HG02943 (cell line): ENCODE measurements at regions not wholly inside any gene's neighbourhood (a gene's known extent, or its start where the extent isn't known, plus 50 kb on each side); places are given as distances from the start of the nearest gene placed in this dataset.

Source experiments
- ATAC-seq: cut with Tn5 transposase; IDR thresholded peaks from one replicate; pipeline ENCODE4 v1.9.1; 2021; ENCODE audit warnings: mild to moderate bottlenecking, low read depth, moderate library complexity; ENCODE audit not compliant: unreplicated experiment

DNA sequence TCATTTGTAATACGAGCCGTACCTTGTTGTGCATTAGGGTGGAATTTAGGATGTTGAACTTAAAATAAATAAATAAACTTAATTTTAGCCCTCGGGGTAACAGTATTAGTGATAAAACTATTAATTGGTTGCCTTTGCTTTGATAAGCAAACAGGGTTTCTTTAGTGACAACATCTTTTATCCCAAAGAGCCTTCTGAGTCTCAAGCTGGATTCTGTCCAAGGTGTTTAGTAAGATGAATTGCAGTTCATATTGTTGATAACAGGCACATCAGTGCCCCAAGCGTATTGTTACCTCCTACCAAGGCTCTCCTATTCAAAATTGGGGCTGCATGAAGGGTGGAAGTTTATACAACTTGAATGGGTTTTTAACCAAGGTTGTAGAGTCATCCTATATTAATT lies 144.4 kb upstream of the CELF2 start:
- no peak for ATAC-seq

DNA sequence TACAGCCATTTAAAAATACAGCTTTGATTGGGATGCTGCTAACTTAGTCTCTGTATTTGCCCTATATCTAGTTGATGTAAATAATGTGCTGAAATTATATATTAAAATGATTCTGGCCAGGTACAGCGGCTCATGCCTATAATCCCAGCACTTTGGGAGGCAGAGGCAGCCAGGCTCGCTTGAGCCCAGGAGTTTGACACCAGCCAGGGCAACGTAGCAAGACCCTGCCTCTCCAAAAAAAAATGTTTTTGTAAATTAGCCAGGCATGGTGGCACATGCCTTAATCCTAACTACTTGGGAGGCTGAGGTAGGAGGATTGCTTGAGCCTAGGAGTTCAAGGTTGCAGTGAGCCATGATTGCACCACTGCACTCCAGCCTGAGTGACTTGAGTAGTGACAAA lies 143.8 kb upstream of the CELF2 start:
- no peak for ATAC-seq

DNA sequence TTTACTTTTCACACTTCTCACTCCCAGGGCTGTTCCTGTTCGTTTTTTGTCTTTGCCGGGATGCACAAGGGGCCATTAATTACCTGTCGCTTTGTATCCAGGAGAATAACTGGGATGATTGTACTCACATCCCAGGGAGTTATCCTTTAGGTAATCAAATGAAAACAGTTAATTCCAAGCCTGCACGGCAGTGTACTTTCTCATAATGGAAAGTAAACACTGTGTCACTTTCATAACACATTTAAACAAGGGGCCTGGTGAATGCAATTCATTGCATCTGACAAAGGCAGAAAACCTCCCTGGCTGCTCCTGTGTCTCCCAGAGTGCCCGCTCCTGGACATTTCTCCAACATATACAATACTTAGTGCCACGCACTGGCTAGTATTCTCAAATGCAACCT lies 138.7 kb upstream of the CELF2 start:
- no peak for ATAC-seq

DNA sequence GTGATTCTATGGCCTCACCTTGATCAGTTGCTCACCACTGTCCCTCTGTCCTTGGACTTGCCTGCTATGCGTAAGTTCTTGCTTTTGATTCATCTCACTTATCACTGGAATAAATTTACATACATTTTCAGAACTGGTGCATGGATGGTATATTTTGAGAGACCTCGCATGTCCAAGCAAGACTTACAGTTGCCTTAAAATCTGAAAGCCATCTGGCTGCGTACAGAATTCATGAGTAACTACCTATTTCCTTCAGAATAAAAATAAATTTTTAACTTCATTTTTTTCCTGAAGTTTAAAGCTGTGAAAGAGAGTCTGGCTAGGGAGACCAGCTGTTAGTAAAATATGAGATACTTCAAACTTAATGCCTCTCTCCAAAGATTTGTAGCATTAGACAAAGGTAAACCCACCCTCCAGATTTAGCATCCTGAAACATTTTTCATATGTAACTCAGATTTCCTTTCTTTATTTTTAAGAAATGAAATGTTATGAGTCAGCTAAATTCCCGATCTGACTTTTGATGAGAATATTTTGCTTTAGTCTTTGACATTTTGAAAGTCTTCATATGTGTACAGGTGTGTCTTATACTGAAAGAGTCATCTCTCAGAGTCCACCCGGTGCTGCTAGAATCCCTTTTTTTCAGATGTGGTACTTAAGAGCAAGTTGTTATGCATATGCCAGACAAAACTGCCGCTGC lies 136.4 kb upstream of the CELF2 start:
- ATAC-seq: no peak

DNA sequence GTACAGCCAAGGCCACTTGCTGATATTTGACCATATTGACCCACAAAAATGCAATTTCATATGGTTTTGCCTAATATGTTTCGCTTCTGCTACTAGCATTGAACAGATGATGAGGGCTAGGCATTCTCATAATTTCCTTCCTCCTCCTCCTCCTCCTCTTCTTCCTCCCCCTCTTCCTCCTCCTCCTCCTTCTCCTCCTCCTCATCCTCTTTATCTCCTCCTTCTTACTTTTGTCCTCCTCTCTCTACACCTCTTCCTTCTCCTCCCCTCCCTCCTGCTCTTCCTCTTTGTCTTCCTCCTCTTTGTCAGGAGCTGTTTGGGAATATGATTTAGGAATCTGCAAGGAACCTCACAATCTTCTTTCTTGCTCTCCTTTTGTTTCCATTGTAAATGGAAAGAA lies 133.9 kb upstream of the CELF2 start:
- no peak for ATAC-seq

DNA sequence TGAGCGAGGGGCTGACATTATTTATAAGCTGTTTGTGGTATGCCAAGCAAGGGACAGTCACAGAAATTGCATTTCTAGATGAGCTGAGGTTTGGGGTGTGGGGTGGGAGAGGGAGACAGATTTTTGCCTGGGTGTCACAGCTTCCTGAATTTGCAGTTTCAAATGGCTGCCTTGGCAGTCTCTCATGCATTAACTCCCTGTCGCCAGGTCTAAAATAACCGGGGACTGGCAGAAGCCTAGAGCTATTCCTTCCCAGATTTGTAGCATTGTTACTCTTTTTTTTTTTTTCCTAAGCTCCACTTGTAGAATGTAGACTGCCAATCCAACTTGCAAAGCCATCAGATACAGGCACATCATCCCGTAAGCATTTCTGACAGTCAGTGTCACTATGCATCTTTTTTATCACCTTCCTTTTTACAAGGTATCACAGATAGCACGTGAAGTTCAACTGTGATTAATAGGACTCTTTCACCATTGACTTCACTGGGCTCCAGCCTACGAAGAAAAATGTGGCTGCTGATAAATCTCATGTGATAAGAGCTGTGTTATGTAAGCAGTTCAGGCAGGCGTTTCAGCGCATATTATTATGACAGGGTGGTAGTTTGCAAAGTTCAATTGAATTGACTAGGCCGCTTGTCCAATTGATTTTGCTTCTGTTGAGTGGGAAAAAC lies 130.7 kb upstream of the CELF2 start:
- ATAC-seq: no peak

DNA sequence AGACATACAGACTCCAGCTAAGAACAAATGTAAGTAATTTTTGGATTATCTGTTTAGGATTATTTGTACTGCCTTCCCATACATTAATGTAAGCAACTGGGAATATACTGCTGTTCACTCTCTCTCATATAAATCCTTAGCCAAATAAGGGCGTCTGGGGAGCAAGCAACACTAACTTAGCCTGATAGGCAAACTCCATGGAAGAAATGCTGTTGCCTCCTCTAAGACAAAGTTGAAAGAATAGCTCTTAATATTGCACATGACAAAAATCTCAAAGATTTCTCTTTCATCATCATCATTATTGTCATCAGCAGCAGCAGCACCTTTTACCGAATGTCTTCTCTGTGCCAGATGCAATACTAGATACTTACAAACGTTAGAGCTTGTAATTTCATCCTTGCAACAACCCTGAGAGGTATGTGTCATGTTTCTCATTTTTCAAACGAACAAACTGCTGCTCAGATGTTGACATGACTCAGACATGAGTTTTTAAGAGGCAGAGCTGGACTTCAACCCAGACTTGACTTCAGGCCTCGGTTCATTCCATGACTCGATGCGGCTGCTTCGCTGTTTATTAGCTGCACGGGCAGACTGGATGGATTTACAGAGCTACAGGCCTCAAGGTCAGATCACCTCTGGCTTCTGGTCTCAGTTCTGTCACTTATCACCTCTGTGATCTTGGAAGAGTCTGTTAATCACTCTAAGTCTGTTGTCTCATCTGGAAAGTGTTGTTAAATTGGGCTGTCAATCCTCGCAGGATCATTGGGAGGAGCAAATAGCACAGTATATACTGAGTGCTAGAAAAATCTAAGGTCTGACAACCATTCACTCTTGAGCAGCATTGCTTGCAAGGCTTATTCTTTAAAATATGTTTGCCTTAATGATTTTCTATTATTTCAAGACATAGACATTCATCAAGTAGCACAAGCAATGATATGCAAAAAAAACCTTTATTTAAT lies 126.3 kb upstream of the CELF2 start:
- ATAC-seq: no peak

DNA sequence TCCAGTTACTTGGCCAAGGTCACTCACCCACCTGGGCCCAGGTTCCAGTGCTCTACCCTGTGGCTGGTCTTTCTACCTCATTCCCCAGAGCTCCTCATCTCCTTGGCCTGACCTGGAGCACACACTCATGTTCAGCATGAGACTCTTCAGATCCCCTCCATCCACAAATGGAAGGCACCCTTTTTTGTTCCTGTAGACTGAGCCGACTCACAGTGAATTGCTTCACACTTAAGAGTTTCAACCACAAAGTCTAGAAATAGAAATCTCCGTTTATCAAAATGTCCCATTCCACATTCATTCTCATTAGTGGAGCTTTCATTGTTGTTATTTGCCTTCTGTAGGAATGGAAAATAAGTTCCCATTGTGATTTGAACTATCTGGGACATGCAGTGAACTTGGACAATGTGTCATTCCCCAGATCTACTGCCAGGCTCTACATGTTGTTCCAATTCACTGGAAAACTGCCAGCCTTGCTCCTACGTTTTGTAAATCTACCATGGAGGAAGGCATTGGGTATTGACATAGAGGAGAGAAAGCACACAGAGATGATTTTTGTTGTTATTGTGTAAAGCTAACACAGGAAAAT lies 125.3 kb upstream of the CELF2 start:
- no peak for ATAC-seq

DNA sequence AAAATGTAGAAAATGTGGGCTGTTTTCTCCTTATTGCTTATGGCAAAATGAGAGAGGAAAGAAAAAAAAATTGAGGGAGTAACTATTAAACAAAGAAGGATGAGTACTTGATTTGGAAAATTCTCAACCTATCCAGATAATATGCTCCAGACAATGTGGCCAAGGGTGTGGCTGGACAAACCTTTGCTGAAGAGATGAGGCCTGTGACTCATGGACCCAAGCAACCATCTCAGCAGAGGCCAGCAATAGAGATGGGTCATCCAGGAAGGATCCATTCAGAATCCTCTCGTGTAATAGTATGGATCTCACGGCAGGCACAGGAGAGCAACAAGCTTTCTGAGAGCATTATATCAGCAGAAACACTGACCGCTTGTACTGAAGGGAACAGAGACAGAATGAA lies 120.3 kb upstream of the CELF2 start:
- ATAC-seq: no peak

DNA sequence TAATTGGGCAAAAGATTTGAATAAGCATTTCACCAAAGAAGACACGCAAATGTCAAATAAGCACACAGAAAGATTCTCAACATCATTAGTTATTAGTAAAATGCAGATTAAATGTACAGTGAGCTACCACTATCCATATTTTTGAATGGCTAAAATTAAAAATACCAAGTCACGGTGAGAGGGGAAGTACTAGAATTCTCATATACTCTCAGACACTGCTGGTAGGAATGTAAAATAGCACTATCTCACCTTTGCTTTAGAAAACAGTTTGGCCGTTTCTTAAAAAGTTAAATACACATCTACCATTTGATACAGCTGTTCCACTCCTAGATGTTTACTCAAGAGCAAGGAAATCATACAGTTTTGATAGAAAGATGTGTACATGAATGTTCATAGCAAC lies 115.8 kb upstream of the CELF2 start:
- ATAC-seq: no peak

DNA sequence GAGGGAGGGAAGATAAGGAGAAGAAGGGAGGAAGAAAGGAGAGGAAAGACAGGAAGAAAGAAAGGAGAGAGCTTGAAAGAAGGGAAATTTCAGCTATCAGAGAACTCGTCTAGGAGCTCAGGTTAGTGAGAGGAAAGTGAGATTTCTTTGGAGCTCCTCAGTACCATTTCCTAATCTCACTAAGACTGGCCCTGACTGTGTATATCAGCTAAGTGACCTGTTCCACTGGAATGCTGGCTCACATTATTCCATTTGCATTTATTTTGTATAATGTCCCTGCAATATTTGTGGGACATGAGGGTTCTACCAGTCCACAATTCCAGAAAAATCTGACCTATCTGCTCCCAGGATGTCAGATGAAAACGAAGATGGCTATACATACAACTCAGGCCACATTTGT lies 114.7 kb upstream of the CELF2 start:
- ATAC-seq: no peak

DNA sequence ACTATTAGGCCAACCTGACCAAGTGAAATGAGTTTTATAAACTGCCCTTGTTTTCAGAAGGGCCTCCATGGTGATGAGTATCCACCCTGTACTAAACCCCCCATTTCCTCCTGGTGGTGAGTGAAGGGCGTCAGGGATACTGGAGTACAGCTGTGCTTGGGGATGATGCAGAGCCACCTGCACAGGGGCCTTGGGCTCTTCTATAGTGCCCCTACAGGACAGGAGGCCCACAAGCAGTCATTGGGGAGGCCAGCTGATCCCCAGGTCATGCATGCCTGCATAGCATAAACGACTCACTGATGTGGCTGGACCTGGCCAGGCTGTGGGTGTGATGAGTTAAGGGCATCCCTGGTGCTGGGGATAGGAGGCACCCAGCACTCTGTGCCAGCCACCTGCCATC lies 114.1 kb upstream of the CELF2 start:
- no peak for ATAC-seq

DNA sequence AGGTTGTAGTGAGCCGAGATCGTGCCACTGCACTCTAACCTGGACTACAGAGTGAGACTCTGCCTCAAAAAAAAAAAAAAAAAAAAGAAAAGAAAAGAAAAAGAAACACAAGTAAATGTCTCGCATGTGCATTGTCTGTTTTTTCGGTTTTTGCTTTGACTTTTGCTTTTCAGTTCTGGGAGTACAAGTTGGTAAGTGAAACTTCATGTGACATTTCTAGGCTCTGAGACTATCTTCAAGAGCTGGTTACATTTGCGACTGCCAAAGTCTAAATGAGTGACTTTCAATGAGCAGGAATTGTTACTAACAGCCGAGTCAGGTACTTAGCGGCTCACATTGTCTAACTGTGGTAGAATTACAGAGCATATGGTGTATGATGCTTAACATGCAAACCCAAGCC lies 107.0 kb upstream of the CELF2 start:
- no peak for ATAC-seq

DNA sequence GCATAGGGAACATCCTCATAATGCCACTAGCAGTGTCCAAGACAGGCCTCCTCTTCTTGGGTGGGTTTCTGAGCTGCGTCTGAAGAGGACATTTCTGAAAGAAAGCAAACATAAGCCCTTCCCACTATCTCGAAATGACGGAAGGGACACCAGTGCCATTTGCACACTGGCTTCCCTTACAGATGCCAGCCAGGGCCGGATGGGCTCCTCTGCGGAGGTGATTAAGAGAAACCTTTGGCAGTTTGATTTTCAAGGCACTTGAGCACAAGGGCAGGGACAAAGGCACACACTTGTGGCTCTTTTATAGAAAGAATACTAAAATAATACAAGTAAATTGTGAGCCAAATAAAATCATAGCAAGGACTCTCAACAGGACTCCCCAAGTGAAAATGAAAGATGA lies 106.6 kb upstream of the CELF2 start:
- ATAC-seq: no peak

DNA sequence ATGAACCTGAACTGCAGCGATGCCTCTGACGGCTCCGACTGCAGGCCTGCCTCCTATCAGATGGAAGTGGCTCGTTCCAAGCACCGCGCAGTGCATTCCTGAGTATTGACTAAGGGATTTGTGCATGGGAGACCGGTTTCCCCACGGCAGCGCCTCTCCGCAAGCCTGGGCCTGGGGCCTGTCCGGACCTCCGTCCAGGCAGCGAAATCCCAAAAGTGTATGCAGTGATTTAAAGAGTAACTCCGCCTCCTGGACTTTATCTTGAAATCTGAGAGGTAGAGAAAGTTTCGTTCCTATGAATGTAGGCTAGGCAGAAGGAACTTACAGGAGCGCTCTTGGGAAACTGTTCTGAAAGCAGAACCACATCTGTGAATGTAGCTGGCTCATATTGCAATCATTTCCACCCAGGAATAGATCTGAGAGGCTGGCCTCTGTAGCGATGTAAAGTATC lies 106.2 kb upstream of the CELF2 start:
- no peak for ATAC-seq

DNA sequence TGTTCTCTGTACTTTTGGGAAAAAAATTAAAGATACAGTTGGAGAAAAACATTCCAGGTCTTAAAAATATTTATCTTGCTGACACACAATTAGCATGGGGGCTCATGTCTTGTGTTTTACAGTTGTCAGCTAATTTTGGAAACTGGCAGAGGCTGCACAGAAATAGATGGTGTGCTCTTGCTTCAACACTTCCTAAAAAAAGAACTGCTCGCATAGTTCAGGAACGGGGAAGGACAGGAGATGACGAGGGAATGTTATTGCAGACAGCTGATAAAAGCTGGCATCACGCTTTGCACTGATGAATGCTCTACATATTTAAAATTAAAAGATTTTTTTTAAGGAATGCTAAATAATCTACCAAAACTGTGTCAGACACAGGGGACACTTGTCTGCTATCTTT lies 103.5 kb upstream of the CELF2 start:
- ATAC-seq: no peak

DNA sequence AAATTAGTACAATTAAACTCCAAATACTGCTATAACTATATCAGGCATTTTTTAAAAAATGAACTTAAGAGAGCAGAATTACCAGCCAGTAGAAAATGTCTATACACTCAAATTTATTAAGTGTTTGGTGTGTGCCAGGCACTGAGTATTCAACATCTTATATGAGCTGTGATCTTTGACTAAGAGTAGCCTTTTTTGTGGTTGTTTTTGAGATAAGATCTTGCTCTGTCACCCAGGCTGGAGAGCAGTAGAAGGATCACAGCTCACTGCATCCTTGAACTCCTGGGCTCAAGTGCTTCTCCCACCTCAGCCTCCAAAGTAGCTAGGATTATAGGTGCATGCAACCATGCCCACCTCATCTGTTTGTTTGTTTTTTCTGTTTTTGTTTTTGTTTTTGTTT lies 102.5 kb upstream of the CELF2 start:
- no peak for ATAC-seq

DNA sequence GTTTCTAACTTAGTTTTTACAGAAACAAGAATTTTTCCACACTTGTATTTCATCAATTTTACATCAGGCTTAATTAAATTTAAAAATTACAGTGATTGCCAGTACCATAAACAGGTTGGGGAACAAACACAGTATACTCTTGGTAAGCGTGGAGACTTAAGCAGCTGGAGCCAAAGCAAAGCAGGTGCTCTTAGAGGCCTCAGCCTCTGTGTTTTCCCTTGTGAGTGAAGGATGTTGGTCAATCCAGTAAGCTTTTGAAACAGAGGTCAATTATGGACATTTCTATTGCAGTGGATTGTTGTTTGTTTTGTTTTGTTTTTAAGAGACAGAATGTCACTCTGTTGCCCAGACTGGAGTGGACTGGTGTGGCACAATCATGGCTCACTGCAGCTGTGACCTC lies 100.6 kb upstream of the CELF2 start:
- no peak for ATAC-seq

DNA sequence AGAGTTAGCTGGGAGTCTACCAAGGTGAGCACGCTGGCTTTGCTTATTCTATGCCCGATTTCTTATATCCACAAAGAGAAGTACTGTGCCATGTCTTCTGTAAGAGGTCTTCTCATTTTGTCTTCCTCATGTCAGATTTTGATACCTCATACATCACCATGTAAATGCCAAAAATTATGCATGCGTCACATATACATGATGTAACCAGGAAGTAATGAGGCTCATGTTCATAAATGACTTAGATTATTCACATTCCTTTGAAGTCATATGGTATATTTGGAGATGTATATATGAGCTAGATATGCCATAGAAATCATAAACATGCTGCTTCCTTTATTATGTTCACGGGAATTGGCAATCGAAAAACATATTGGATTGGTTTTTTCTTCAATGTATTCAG lies 97.7 kb upstream of the CELF2 start:
- ATAC-seq: no peak

DNA sequence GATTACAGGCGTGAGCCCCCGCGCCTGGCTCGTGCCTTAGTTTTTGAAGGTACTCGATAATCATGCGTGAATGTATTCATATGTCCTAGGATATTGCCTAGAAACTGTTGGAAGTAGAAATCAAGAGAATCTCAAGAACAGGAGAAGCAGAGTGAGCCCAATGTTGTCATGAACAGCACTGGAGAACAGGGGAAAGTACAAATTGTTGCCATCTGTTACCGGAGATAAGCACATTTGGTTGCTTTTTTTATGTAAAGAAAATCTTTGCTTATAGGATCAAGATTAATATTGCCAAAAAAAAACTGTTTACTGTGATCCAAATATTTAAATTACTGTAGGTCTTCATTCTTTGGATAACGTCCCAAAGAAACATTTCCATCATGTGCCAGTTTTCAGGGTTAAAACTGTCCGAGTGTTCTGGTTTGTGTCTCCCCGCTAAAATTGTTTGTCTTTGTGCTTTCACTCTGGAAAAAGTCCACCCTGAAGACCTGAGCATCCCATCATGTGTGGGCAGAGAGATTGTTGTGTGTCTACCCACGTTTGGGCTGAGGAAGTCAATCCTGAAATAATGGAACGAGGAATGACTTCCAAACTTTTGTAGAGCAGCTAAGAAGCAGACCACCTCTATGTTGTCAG lies 95.7 kb upstream of the CELF2 start:
- no peak for ATAC-seq
